KMS-11 (cell line): ENCODE measurements at regions not wholly inside any gene's neighbourhood (a gene's known extent, or its start where the extent isn't known, plus 50 kb on each side); places are given as distances from the start of the nearest gene placed in this dataset.
A peak's percentile ranks its signal among the peaks of the same experiment; 100 is the strongest.

Experiments
- H2AFZ ChIP-seq: fragments of 200-600 bp; sonication (generic); 2 replicates; pipeline ENCODE4 v1.6.1; 2016; ENCODE audit warnings: antibody characterized with exemption, mixed run types, low read depth
- H3K27ac ChIP-seq: fragments of 200-600 bp; sonication (generic); 2 replicates; pipeline ENCODE4 v1.6.1; 2016; ENCODE audit warnings: mild to moderate bottlenecking, mixed run types
- H3K27me3 ChIP-seq: fragments of 200-600 bp; sonication (generic); 2 replicates; pipeline ENCODE4 v1.6.1; 2017; ENCODE audit warnings: mild to moderate bottlenecking, low read depth, mixed run types, moderate library complexity; ENCODE audit not compliant: insufficient read depth
- H3K36me3 ChIP-seq: fragments of 200-600 bp; sonication (generic); 2 replicates; pipeline ENCODE4 v1.6.1; 2017; ENCODE audit warnings: mild to moderate bottlenecking, mixed run types; ENCODE audit not compliant: insufficient read depth
- H3K4me1 ChIP-seq: fragments of 200-600 bp; sonication (generic); 2 replicates; pipeline ENCODE4 v1.6.1; 2016; ENCODE audit warnings: mild to moderate bottlenecking, low read depth, mixed run types; ENCODE audit not compliant: poor library complexity, severe bottlenecking
- H3K4me2 ChIP-seq: fragments of 200-600 bp; sonication (generic); 2 replicates; pipeline ENCODE4 v1.7.0; 2016; ENCODE audit warnings: mild to moderate bottlenecking, mixed run types
- H3K4me3 ChIP-seq: fragments of 200-600 bp; sonication (generic); IDR thresholded peaks from 2 replicates; pipeline ENCODE4 v1.6.1; 2017; ENCODE audit warnings: low read depth, low read length, mixed read lengths; ENCODE audit not compliant: insufficient read depth
- H3K79me2 ChIP-seq: fragments of 200-600 bp; sonication (generic); 2 replicates; pipeline ENCODE4 v1.6.1; 2016; ENCODE audit warnings: low read depth, mixed run types; ENCODE audit not compliant: insufficient read depth
- H3K9ac ChIP-seq: fragments of 200-600 bp; sonication (generic); 2 replicates; pipeline ENCODE4 v1.6.1; 2016; ENCODE audit warnings: mild to moderate bottlenecking, mixed run types
- H4K20me1 ChIP-seq: fragments of 200-600 bp; sonication (generic); 2 replicates; pipeline ENCODE4 v1.6.1; 2016; ENCODE audit warnings: mild to moderate bottlenecking, mixed run types; ENCODE audit not compliant: insufficient read depth
- TF ChIP-seq, protein P1 (sequence below): fragments of 200-600 bp; sonication (generic); conservative IDR thresholded peaks from 2 replicates; pipeline ENCODE4 v1.6.1; 2017; ENCODE audit warnings: low read depth, mild to moderate bottlenecking, antibody characterized with exemption, low read length, moderate library complexity, mixed read lengths

DNA sequence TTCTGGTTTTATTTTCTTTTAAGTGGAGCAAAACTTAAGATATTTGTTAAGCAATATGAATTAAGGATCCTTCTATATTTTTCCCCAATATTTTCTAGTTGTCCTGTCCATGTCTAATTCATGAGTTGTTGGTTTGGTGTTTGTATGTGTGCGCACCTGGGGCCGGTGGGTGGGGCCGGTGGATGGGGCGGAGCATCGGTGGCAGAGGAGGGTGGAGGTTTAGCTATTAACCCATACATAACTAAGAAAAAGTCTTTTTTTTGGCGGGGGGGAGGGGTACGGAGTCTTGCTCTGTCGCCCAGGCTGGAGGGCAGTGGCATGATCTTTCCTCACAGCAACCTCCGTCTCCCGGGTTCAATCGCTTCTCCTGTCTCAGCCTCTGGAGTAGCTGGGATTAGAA is 489.8 kb downstream of the PDGFC start:
- TF ChIP-seq, protein P1, sequence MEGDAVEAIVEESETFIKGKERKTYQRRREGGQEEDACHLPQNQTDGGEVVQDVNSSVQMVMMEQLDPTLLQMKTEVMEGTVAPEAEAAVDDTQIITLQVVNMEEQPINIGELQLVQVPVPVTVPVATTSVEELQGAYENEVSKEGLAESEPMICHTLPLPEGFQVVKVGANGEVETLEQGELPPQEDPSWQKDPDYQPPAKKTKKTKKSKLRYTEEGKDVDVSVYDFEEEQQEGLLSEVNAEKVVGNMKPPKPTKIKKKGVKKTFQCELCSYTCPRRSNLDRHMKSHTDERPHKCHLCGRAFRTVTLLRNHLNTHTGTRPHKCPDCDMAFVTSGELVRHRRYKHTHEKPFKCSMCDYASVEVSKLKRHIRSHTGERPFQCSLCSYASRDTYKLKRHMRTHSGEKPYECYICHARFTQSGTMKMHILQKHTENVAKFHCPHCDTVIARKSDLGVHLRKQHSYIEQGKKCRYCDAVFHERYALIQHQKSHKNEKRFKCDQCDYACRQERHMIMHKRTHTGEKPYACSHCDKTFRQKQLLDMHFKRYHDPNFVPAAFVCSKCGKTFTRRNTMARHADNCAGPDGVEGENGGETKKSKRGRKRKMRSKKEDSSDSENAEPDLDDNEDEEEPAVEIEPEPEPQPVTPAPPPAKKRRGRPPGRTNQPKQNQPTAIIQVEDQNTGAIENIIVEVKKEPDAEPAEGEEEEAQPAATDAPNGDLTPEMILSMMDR: no peak
- Histone ChIP-seq H3K9ac (no peak overlapping the region), H3K4me1 (no peaks in the 10 kb centered on the region), H3K27me3 (no peaks in the 10 kb centered on the region), H3K36me3 (no peaks in the 10 kb centered on the region), H3K27ac (no peak overlapping the region), H3K79me2 (no peaks in the 10 kb centered on the region), H3K4me2 (no peak overlapping the region), H4K20me1 (no peaks in the 10 kb centered on the region), H2AFZ (no peak overlapping the region), H3K4me3 (no peak overlapping the region)

GRCh38 chr4:156477636-156478035 is 494.0 kb downstream of the PDGFC start:
- Histone ChIP-seq H3K79me2 (no peaks in the 10 kb centered on the region), H3K36me3 (no peaks in the 10 kb centered on the region), H3K4me3 (no peak overlapping the region), H3K27me3 (no peaks in the 10 kb centered on the region), H2AFZ (no peak overlapping the region), H3K9ac (no peak overlapping the region), H3K4me1 (no peaks in the 10 kb centered on the region), H3K27ac (no peak overlapping the region), H3K4me2 (no peak overlapping the region), H4K20me1 (no peaks in the 10 kb centered on the region)
- TF ChIP-seq, protein P1: no peak

GRCh38 chr4:156476359-156476758 is 495.2 kb downstream of the PDGFC start:
- Histone ChIP-seq H3K4me2 (no peak overlapping the region), H3K4me1 (peaks cover 3% of the 10 kb centered on the region), H3K36me3 (no peaks in the 10 kb centered on the region), H3K27ac (no peak overlapping the region), H3K79me2 (no peaks in the 10 kb centered on the region), H3K4me3 (no peak overlapping the region), H4K20me1 (no peaks in the 10 kb centered on the region), H2AFZ (no peak overlapping the region), H3K27me3 (no peaks in the 10 kb centered on the region), H3K9ac (no peak overlapping the region)
- TF ChIP-seq, protein P1: no peak

DNA sequence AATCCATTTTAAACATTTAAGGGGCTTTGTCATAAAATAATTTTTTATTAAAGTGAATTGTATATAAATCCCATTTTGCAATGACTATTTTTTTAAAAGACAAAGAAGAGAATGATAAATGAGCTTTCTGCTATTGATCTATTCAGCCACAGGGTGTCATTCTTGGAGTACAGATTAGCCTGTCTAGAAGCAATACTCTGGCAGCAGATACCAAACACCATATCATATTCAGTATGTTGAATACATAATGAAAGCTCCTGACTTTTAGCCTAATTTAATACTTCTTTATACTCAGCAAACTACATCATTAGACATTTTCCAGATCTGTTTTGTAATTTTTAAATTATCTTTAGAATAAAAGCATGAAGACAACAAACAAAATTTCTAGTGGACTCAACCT is 496.3 kb downstream of the PDGFC start:
- no peak overlapping the region for H3K9ac ChIP-seq
- peaks cover 3% of the 10 kb centered on the region for H3K4me1 ChIP-seq
- TF ChIP-seq, protein P1: peak; percentile 23; the same call in 1 of the 2 replicates
- no peaks in the 10 kb centered on the region for H4K20me1 ChIP-seq
- no peak overlapping the region for H3K4me2 ChIP-seq
- H3K27me3 ChIP-seq: no peaks in the 10 kb centered on the region
- no peak overlapping the region for H2AFZ ChIP-seq
- no peak overlapping the region for H3K27ac ChIP-seq
- H3K36me3 ChIP-seq: no peaks in the 10 kb centered on the region
- no peaks in the 10 kb centered on the region for H3K79me2 ChIP-seq
- H3K4me3 ChIP-seq: no peak overlapping the region
